Astrocyte (in vitro differentiated cells and primary cell): ENCODE measurements at regions not wholly inside any gene's neighbourhood (a gene's known extent, or its start where the extent isn't known, plus 50 kb on each side); places are given as distances from the start of the nearest gene placed in this dataset.

Experiments
- CTCF ChIP-seq: IDR thresholded peaks from 2 replicates; pipeline ENCODE4 v1.5.1; 2011; ENCODE audit warnings: low read depth, mild to moderate bottlenecking, inconsistent platforms, low read length, moderate library complexity; ENCODE audit not compliant: insufficient read depth
- EZH2 ChIP-seq: IDR thresholded peaks from 2 replicates; pipeline ENCODE4 v1.6.1; 2012; ENCODE audit warnings: mild to moderate bottlenecking, low read length, inconsistent platforms; ENCODE audit not compliant: insufficient read depth

DNA sequence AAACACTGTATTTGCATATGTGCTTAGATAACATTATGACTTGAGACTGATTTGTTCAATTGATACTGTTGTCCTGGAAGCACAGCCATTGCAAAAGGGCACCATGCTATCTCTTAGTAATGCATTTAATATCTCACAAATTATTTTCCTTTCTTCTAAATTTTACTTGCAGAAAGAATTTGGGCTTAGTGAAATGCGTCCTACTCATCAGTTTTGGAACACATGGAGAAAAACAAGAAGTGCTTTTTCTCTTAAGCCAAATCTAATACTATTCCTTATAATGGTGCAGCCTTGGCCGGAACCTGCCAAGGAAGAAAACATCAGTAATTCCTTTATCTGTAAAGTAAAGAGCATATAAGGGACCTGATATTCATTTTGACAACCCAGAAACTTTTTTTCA is 172.2 kb upstream of the ZNF608 start:
- TF ChIP-seq CTCF (no peak), EZH2 (no peak)
